IPS-NIHi7 (cell line): ENCODE measurements at regions not wholly inside any gene's neighbourhood (a gene's known extent, or its start where the extent isn't known, plus 50 kb on each side); places are given as distances from the start of the nearest gene placed in this dataset.
"Not testable (repeated sequence)": the region's sequence is repeated elsewhere in the genome, so short reads cannot be mapped to it uniquely, and the experiment has no call there.

Source experiments
- DNase-seq: peaks from one replicate; pipeline ENCODE4 v3.0.0; 2012; ENCODE audit warnings: mixed read lengths; ENCODE audit errors: extremely low spot score

DNA sequence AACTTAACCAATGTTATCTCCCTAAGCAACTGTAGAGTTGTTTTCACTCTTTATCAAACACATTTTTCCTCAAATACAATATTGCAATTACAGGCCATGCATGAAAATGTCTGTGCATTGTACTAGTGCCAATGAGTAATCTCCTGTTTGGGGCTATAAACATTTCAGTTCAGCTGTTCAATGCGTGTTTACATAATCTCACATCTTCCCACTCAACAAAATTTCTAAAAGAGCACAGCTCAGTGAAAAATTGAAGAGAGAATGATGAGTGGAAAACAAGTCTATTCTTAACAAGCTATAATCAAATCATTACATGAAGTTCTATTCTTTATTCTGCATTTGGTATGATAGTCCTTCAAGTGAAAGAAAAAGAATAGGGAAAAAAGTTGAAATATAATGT, 780.5 kb upstream of the CDH9 start:
- no peak for DNase-seq

DNA sequence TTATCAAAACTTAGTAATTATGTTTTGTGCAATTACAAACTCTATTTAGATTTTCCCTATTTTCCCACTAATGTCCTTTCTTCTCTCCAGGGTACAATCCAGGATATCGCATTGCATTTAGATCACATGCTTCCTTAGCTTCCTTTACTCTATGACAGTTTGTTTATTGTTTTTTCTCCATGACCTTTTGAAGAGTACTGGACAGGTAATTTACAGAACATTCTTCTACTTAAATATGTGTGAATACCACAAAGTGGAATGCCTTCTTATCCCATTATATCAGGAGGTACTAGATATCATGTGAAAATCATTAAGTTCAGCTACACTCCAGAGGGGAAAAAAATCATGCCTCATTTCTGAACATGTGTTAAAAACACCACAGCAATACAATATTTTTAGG, 776.6 kb upstream of the CDH9 start:
- DNase-seq = no peak

DNA sequence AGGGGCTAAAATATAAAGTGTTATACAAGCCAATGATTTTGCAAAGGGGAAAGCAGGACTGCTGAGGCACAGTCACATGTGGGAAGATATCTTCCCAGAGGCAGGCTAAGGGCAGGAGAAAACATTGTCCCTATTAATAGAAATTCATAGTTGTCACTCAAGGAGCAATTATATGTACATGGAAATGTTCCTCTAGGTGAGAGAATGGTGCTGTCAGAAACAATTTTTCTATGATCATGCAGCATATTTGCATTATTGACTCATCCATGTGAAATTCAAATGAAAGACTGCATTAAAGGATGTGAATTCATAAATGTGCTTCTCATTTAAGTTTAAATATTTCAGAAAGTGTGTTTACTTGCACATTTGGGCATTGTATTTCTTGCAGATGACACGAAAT, 775.9 kb upstream of the CDH9 start:
- DNase-seq = no peak

DNA sequence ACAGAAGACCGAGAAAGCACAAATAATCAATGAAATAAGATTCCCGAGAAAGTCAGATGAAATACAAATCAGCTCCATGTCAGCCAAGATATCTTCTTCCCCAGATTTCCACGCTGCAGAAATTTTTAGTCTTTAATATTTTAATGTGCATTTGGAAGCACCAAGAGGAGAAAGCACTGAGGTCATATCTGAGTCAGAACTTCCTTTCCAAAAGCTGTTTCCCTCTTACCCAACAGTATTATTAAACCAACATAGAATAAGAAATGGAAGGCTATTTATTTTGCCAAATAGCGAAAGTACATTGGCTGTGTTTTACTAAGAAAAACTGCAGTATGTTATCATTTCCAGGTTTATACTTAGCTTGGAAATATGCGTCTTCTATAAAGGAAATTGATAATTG, 772.1 kb upstream of the CDH9 start:
- no peak for DNase-seq

DNA sequence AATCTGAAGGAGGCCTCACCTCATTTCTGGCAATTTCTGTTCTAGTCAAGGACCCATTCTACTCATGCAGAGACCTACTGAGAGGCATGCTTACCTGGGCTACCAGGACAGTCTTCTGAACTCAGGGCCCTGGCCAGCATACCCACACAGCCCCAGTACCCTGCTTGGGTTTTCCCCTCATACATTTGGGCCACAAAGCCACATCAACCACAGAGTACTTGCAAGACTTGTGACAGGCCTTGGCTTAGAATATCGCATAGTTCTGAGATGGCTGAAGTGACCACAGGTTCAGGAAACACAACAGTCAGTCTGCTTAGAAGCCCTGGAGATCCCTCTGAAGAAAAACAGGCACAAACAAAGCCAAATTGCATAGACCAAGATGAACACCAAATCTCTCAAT, 758.8 kb upstream of the CDH9 start:
- DNase-seq = no peak

DNA sequence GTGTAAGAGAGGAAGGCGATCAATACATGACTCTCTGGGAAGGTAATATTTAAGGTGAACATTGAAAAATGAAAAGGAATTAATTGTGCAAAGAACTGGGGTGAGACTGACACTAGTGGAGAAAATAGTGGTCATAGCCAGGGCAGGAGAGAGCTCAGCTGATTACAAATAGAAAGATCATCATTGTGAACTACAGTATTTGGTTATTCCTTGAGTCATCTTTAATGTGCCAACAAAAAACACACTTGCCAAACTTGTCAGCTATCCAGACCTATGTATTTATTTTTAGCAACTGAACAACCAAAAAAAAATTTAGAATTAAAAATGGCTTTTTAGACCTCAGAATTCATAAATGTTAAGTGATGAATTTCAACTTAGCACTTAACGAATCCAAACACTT, 749.8 kb upstream of the CDH9 start:
- no peak for DNase-seq

DNA sequence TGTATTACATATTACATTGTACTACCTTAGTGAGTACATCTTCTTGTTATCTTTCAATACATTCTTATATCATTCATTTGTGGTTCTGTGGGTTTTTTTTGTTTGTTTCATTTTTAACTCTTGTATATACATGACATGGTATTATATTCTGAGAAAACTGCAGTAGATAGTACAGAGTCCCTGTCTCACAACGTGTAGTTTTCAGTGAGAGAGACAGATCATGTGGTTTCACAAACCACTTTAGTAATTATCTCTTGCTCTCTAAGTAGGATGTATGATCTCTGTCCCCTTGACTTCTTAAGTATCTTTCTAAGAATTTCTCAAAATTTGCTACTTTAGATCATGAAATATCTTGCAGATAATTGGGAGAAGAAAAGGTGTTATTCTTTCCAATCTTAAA, 745.9 kb upstream of the CDH9 start:
- no peak for DNase-seq

DNA sequence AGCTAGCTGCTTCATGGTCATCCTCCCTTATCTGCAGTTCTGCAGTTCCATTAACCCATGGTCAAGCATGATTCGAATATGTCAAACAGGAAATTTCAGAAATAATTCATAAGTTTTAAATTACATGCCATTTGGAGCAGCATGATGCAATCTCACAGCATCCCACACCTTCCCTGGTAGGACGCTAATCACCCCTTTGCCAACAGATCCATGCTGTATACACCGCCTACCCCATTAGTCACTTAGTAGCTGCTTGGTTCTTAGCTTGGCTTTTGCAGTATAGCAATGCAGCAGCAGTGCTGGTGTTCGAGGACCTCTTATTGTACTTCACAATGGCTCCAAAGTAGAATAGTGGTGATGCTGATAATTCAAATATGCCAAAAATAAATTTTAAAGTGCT, 739.7 kb upstream of the CDH9 start:
- no peak for DNase-seq

DNA sequence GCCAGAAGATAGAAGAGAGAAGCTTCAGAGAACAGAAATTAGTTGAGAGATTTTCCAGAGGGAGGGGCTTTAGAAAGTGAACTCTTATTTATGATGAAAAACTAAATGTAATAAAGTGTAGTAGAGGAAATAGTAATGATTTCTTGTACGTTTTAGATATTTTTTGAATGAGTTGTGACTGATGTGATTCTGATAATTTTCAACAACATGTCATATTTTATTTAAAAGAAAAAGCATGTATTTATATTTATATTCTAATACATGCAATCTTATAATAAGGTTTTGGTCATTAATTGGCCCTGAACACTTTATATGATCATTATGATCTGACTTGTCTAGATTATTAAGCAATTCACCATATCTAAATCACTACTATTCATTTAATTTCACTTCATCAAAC, 735.2 kb upstream of the CDH9 start:
- no peak for DNase-seq

DNA sequence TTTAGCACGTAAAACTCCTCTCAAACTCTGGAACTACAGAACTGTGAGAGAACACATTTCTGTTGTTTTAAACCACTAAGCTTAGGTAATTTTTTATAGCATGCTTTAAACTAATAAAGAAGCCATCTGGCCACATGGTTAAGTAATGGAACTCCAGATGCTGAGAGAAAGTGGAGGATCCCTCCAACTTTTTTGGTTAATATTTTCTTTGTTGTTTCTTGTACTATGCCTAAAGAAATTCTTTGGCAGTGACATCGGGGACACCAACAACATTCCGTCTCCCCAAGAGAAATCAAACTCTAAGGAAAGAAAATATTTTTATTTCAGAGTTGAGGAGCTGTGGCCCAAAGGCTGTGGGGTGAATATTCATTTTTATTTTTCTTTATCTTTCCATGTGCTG, 734.8 kb upstream of the CDH9 start:
- DNase-seq = no peak

DNA sequence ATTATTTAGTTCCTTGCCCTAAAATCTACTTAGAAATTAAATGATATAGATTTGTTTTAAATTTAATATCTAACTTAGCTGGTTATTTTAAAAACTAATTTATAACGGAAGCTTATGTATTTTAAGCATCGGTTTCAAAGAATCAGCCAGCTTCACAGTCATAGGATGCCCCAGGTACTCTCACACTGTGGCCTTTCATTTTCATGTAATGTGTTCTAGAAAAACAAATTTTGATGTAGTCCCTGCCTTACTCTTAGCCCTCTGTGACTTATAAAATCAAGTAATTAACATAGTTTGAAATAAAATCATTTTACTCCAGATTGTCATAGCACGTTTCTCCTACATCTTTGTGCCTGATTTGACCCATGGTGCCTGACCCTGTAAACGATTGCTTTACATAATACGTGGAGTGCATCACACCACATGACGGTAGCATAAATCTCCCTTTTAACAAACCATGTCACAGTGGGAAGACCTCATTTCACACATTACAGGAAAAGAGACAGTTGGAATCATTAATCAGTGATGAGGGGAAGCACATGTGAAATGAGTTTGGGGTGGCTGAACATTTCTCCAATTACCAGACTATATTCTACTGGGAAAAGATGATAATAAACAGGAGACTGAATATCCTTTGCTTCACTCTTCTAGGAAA, 731.5 kb upstream of the CDH9 start:
- no peak for DNase-seq

DNA sequence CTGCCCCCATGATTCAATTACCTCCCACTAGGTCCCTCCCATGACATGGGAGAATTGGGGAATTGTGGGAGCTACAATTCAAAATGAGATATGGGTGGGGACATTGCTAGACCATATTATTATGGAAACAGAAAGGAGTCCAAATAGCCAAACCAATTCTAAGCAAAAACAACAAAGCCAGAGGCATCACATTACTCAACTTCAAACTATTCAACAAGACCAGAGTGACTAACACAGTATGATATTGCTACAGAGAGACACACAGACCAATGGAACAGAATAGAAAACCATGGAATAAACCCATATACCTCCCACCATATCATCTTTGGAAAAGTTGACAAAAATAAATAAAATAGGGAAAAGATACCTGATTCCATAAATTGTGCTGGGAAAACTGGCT, 710.5 kb upstream of the CDH9 start:
- DNase-seq = no peak

DNA sequence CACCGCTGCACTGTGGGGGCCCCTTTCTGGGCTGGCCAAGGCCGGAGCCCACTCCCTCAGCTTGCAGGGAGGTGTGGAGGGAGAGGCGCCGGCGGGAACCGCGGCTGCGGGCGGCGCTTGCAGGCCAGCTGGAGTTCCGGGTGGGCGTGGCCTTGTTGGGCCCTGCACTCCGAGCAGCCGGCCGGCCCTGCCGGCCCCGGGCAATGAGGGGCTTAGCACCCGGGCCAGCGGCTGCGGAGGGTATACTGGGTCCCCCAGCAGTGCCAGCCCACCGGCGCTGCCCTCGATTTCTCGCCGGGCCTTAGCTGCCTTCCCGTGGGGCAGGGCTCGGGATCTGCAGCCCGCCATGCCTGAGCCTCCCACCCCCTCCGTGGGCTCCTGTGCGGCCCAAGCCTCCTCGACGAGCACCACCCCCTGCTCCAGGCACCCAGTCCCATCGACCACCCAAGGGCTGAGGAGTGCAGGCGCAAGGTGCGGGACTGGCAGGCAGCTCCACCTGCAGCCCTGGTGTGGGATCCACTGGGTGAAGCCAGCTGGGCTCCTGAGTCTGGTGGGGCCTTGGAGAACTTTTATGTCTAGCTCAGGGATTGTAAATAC, 705.1 kb upstream of the CDH9 start:
- not testable (repeated sequence) for DNase-seq

DNA sequence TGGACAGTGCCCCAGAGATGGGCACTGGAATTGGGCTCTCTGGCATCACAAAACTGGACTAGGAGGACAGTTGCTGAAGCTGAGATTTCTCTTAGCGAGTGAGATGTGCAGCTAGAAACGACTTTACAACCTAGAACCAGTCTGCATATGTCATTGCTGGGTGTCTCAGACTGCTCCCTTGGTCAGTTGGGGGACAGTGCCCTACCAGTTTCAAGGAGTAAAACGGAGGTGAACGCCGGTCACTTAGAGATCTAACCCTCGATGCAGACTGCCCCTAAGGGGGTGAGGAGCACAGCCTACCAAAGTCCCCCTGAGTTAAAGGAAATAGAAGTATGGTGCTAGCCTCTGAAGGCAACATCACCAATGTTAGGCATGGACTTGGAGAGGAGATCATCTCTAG, 704.4 kb upstream of the CDH9 start:
- no peak for DNase-seq

DNA sequence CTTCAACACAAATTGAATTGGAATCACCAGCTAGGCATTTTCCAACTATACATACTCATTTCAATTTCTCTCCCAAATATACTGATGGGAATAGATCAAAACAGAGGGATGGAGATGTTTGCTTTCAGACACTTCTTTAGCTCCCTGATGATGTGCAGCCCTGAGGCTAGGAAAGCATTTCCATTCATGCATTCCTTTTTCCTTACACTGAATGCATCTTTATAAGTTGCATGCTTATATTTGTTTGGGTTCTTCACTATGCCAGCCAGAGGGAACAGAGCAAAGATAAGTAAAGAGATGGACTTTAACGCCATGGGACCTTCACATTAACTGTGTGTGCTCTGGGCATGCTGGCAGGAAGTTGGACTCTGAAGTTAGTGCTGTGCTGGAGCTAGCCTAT, 696.5 kb upstream of the CDH9 start:
- DNase-seq = no peak

DNA sequence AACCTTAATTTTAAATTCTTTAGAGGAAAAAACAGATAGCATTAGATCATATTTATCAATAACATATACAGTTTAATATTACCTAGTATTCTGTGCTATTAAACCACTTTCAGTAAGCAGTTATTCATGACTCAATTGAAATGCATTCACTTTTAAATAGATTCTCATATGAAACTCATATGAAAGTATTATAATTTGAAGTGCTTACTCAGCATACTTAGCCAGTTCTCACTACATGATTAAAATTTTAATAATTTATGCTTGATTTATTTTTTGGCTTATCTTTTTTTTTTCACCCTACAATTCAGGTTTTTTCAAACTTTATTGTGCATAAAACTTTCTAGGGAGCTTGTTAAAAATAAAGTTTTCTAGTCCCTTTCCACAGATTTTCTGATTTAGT, 694.9 kb upstream of the CDH9 start:
- no peak for DNase-seq

DNA sequence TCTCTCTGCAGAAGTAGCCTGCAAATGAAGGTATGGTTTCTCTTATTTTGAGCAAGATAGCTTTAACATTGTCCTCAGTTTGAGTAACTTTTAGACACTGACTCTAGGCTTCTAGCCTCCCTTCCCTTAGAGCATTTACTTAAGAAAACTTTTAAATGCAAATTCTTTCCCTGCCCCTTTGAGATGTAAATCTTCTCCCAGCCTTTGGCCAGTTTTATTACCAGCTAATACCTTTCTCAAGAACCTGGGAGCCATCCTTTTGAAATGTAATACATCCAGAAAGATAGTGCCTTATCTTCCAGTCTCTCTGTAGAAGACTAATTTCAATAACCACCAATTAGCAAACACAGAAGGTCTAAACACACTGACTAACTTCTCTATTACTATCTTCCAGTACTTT, 688.9 kb upstream of the CDH9 start:
- no peak for DNase-seq

DNA sequence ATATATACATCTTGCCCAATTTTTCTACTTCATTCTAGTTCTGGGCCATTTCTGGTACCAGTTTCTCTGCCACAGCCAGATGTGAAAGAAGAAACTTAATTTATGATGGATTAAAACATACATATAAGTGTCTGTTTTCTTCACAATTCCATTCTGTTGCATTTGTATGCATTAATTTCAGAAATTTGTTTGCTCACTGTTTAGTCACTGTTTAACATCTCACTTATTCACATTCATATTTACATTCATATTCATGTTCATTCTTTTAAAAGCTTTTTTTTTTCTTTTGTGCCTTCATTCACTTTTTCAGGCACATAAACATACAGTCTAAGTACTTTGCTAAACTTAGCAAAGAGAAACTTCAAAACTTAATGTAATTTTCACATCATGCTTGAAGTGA, 684.0 kb upstream of the CDH9 start:
- no peak for DNase-seq

DNA sequence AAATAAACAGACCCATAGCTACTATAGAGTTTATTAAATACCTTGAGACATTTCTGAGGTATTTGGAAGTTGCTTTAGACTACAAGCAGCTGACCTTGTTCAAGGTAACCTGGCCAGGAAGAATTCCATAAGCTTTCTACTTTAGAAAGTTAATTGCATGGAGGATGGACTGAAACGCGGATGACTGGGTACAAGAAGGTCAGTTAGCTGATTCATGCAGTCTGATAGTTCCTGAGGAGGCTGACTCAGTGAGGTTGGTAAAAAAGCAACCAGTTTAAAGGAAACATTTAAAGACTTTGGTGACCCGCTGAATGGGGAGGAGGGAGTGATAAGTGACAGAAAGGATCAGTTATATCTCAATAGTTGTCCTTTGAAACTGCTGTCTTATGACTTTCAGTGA, 670.1 kb upstream of the CDH9 start:
- no peak for DNase-seq

DNA sequence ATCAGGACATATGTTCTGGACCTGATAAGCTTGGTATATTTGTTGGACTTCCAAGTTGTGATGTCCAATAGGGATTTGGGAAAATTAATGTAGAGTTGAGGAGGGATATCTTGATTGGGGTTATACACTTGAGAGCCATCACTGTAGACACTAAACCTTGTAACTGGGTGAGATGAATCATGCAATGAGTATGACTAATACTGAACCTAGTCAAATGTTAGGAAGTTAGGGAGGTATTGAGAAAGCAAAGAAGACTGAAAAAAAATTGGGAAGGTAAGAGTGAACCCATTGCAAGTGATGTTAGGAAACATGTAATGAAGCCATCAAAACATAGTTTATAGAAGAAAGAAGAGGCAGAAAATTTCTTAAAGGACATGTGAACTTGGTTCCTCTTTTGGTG, 668.4 kb upstream of the CDH9 start:
- no peak for DNase-seq

DNA sequence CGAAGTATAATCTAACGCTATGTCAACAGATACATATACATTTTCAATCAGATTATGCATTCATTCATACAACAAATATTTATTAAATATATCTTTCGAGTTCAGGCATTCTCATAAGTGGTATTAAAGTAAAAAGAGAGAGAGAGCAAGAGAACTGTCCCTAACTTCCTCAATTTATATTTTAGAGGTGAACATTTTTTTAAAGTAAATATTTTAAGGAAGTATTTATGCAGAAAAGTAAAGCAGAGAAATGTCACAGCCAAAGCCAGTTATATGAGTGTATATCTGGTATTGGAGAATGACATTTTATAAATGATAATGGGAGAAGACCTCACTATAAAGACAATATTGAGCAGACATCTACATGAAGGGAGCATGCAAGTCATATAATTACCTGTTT, 667.3 kb upstream of the CDH9 start:
- no peak for DNase-seq

DNA sequence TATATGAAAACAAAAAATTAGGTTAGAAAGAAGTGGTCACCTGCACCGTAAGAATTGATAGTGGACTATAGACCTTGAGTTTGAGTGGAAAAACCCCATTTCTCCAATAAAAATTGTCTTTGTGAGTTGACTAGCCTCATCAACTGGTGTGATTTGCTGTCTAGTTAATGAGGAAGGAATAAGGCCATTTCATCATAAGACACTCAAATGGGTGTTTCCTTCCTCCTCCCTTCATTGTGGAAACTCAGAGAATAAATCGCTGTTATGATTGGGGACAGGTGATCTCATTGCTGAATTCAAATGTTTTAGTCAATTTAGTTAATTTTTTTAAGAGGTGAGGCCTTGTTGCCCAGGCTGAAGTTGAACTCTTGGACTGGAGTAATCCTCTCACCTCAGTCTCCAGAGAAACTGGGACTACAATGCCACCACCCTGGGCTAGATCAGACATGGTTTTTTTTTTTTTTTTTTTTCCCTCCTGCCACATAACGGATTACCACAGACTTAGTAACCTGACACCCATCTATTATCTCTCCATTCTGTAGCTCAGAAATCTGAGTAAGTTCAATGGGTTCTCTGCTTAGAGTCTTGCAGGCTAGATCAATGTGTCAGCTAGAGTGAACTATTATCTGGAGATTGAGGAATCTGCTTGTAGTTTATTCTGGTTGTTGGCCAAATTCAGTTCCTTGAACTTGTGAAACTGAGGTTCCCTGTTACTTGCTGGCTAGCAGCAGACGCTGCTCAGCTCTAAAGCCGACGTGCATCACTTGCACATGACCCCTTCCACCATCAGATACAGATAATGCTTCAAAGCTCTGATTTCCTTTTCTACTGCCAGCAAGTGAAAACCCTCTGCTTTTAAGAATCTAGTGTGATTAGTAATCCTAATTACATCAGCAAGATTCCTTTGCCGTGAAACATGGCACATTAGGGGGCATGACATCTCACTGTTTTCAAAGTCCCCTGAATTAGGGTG, 663.8 kb upstream of the CDH9 start:
- no peak for DNase-seq

DNA sequence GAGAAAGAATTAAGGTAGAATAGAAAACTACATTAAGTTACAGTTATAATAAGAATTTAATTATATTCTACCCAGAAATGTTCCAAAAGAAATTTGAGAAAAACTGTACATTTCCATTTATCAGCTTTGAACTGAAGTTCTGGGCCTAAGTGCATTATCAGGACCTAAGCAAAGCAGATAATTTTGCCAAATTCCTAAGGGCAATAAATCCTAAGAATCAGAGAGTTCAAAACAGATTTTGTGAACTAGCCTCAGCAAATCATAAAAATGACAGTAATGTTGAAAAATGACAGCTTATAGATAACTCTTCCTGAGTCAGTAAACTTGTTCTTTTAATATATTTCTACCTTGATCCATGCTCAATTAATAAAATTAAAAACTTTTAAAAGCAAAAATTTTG, 662.1 kb upstream of the CDH9 start:
- no peak for DNase-seq
